Endodermal cell (in vitro differentiated cells): ENCODE measurements at regions not wholly inside any gene's neighbourhood (a gene's known extent, or its start where the extent isn't known, plus 50 kb on each side); places are given as distances from the start of the nearest gene placed in this dataset.

Source experiments
- DNase-seq: peaks from one replicate; pipeline ENCODE4 v3.0.0-alpha.2; 2017
- H3K27ac ChIP-seq: 2 replicates; pipeline ENCODE4 v1.5.1; 2013; ENCODE audit warnings: mild to moderate bottlenecking, low read depth, low read length, moderate library complexity
- H3K27me3 ChIP-seq: 2 replicates; pipeline ENCODE4 v1.6.1; 2013; ENCODE audit warnings: mild to moderate bottlenecking, low read length, moderate library complexity; ENCODE audit not compliant: insufficient read depth, control insufficient read depth, poor library complexity, severe bottlenecking
- H3K36me3 ChIP-seq: 2 replicates; pipeline ENCODE4 v1.7.0; 2013; ENCODE audit warnings: mild to moderate bottlenecking, low read length, moderate library complexity; ENCODE audit not compliant: control insufficient read depth, insufficient read depth
- H3K4me1 ChIP-seq: one replicate; pipeline ENCODE4 v1.7.0; 2013; ENCODE audit warnings: low read length; ENCODE audit not compliant: control insufficient read depth, insufficient read depth
- H3K4me3 ChIP-seq: 2 replicates; pipeline ENCODE4 v1.5.1; 2013; ENCODE audit warnings: mild to moderate bottlenecking, low read length, moderate library complexity
- H3K9ac ChIP-seq: 2 replicates; pipeline ENCODE4 v1.6.1; 2013; ENCODE audit warnings: mild to moderate bottlenecking, low read length, moderate library complexity; ENCODE audit not compliant: poor library complexity, severe bottlenecking; ENCODE audit errors: extremely low read depth
- H3K9me3 ChIP-seq: 2 replicates; pipeline ENCODE4 v1.6.1; 2013; ENCODE audit warnings: mild to moderate bottlenecking, low read length, moderate library complexity; ENCODE audit not compliant: control insufficient read depth
- H3K27ac Mint-ChIP-seq: 2 replicates; pipeline ENCODE4 v1.8.0; 2020; ENCODE audit warnings: mixed read lengths
- H3K27me3 Mint-ChIP-seq: 2 replicates; pipeline ENCODE4 v1.8.0; 2021; ENCODE audit warnings: mild to moderate bottlenecking, mixed read lengths; ENCODE audit not compliant: insufficient read depth
- H3K36me3 Mint-ChIP-seq: 2 replicates; pipeline ENCODE4 v1.8.0; 2020; ENCODE audit warnings: low read depth, mixed read lengths
- H3K4me1 Mint-ChIP-seq: 2 replicates; pipeline ENCODE4 v1.8.0; 2020; ENCODE audit warnings: mixed read lengths
- H3K4me3 Mint-ChIP-seq: 2 replicates; pipeline ENCODE4 v1.8.0; 2020; ENCODE audit warnings: mild to moderate bottlenecking, moderate library complexity, mixed read lengths
- H3K9me3 Mint-ChIP-seq: 2 replicates; pipeline ENCODE4 v1.8.0; 2020; ENCODE audit warnings: mild to moderate bottlenecking, mixed read lengths
- CTCF ChIP-seq: fragments of 200-600 bp; sonication (generic); conservative IDR thresholded peaks from 2 replicates; pipeline ENCODE4 v1.5.0; 2021; ENCODE audit warnings: antibody characterized with exemption, mild to moderate bottlenecking
- WGBS, 2 experiments: methylation state at CpG; one replicate each; pipeline versions ENCODE4 v1.1.5 to v1.1.7; 2013; ENCODE audit warnings: missing lambda C conversion rate in 2 of 2, mixed read lengths in 1 of 2; ENCODE audit not compliant: insufficient coverage in 1 of 2, insufficient read length in 1 of 2; 5-methylcytosine and 5-hydroxymethylcytosine counted together

- Histone ChIP-seq H3K4me3 (no peak overlapping the region), H3K9me3 (no peaks in the 10 kb centered on the region), H3K4me1 (peaks cover 16% of the 10 kb centered on the region), H3K27ac (no peak overlapping the region), H3K9ac (no peak overlapping the region), H3K36me3 (no peaks in the 10 kb centered on the region), H3K27me3 (no peaks in the 10 kb centered on the region)
- DNase-seq = no peak
- peaks cover 49% of the 10 kb centered on the region for H3K4me1 Mint-ChIP-seq
- no peak overlapping the region for H3K27ac Mint-ChIP-seq
- H3K4me3 Mint-ChIP-seq = no peak overlapping the region
- no peaks in the 10 kb centered on the region for H3K9me3 Mint-ChIP-seq
- no peak for TF ChIP-seq CTCF
- no peaks in the 10 kb centered on the region for H3K36me3 Mint-ChIP-seq
- H3K27me3 Mint-ChIP-seq = no peaks in the 10 kb centered on the region
These were observed 57.8 kb upstream of the MACF1 start for GRCh38 chr1:39146681-39147080.

- Histone ChIP-seq H3K4me1 (peaks cover 9% of the 10 kb centered on the region), H3K36me3 (no peaks in the 10 kb centered on the region), H3K9me3 (no peaks in the 10 kb centered on the region), H3K4me3 (no peak overlapping the region), H3K9ac (no peak overlapping the region), H3K27me3 (no peaks in the 10 kb centered on the region), H3K27ac (no peak overlapping the region)
- H3K27me3 Mint-ChIP-seq = no peaks in the 10 kb centered on the region
- peaks cover 44% of the 10 kb centered on the region for H3K4me1 Mint-ChIP-seq
- DNase-seq = no peak
- H3K4me3 Mint-ChIP-seq = no peak overlapping the region
- 93 to 98% methylated on average over 3 of the region's 3 CpGs for WGBS, 2 experiments
- H3K9me3 Mint-ChIP-seq = no peaks in the 10 kb centered on the region
- peak overlapping the region; percentile 5 for H3K27ac Mint-ChIP-seq
- no peak for TF ChIP-seq CTCF
- H3K36me3 Mint-ChIP-seq = no peaks in the 10 kb centered on the region
These were observed 57.1 kb upstream of the MACF1 start for GRCh38 chr1:39147099-39148025.

GRCh38 chr1:39148942-39149341 is 55.6 kb upstream of the MACF1 start:
- DNase-seq = no peak
- no peaks in the 10 kb centered on the region for H3K36me3 ChIP-seq
- H3K9ac ChIP-seq = no peak overlapping the region
- no peak for TF ChIP-seq CTCF
- no peak overlapping the region for H3K4me3 ChIP-seq
- 91 to 95% methylated on average over 4 of the region's 4 CpGs for WGBS, 2 experiments
- H3K9me3 ChIP-seq = no peaks in the 10 kb centered on the region
- Mint-ChIP-seq H3K4me3 (no peak overlapping the region), H3K36me3 (no peaks in the 10 kb centered on the region), H3K27me3 (no peaks in the 10 kb centered on the region), H3K4me1 (peaks cover 47% of the 10 kb centered on the region), H3K9me3 (no peaks in the 10 kb centered on the region), H3K27ac (no peak overlapping the region)
- H3K27me3 ChIP-seq = no peaks in the 10 kb centered on the region
- peaks cover 17% of the 10 kb centered on the region for H3K4me1 ChIP-seq
- no peak overlapping the region for H3K27ac ChIP-seq
